RWPE2 (cell line): ENCODE measurements at regions not wholly inside any gene's neighbourhood (a gene's known extent, or its start where the extent isn't known, plus 50 kb on each side); places are given as distances from the start of the nearest gene placed in this dataset.
"Not testable (repeated sequence)": the region's sequence is repeated elsewhere in the genome, so short reads cannot be mapped to it uniquely, and the experiment has no call there.

Experiments
- ATAC-seq: fragments of 200-7000 bp; cut with Tn5 transposase; 3 replicates; pipeline ENCODE4 v1.9.1; 2021; ENCODE audit warnings: low read depth
- DNase-seq: peaks from one replicate; pipeline ENCODE4 v3.0.0-alpha.2; 2020; ENCODE audit warnings: low spot score
- H3K27ac ChIP-seq: fragments of 450-650 bp; 2 replicates; pipeline ENCODE4 v1.5.1; 2017; ENCODE audit warnings: mild to moderate bottlenecking; ENCODE audit not compliant: poor library complexity, severe bottlenecking
- H3K27me3 ChIP-seq: fragments of 250-450 bp; sonication (Bioruptor Pico); 2 replicates; pipeline ENCODE4 v1.5.1; 2021; ENCODE audit warnings: mild to moderate bottlenecking, moderate library complexity; ENCODE audit not compliant: insufficient read depth, poor library complexity, severe bottlenecking
- H3K36me3 ChIP-seq: fragments of 250-450 bp; sonication (Bioruptor Pico); 2 replicates; pipeline ENCODE4 v1.5.1; 2020; ENCODE audit warnings: low read depth, mild to moderate bottlenecking, moderate library complexity
- H3K4me1 ChIP-seq: fragments of 250-450 bp; sonication (Bioruptor Pico); 2 replicates; pipeline ENCODE4 v1.5.1; 2021; ENCODE audit warnings: mild to moderate bottlenecking, moderate library complexity; ENCODE audit not compliant: insufficient read depth, poor library complexity, severe bottlenecking
- H3K4me3 ChIP-seq: fragments of 250-450 bp; sonication (Bioruptor Pico); 2 replicates; pipeline ENCODE4 v1.5.1; 2021; ENCODE audit warnings: mild to moderate bottlenecking, moderate library complexity; ENCODE audit not compliant: severe bottlenecking
- H3K9me3 ChIP-seq: fragments of 250-450 bp; sonication (Bioruptor Pico); 2 replicates; pipeline ENCODE4 v1.5.1; 2021; ENCODE audit warnings: mild to moderate bottlenecking, moderate library complexity; ENCODE audit not compliant: severe bottlenecking
- CTCF ChIP-seq: fragments of 450-650 bp; IDR thresholded peaks from one replicate; pipeline ENCODE4 v1.5.1; 2017; ENCODE audit warnings: mild to moderate bottlenecking, moderate library complexity; ENCODE audit not compliant: poor library complexity, severe bottlenecking

GRCh38 chr1:61543498-61543897 lies 181.4 kb downstream of the TM2D1 start:
- H3K27ac ChIP-seq, H3K4me3 ChIP-seq, H3K36me3 ChIP-seq, DNase-seq, H3K4me1 ChIP-seq, H3K27me3 ChIP-seq, H3K9me3 ChIP-seq, ATAC-seq: not testable (repeated sequence)

GRCh38 chr1:61539720-61540462 lies 185.1 kb downstream of the TM2D1 start:
- DNase-seq: no peak
- Histone ChIP-seq H3K27ac (no peak overlapping the region), H3K27me3 (no peaks in the 10 kb centered on the region), H3K36me3 (no peaks in the 10 kb centered on the region), H3K4me1 (no peaks in the 10 kb centered on the region), H3K4me3 (no peak overlapping the region), H3K9me3 (no peaks in the 10 kb centered on the region)
- no peak for ATAC-seq
- no peak for TF ChIP-seq CTCF

GRCh38 chr1:61538228-61538627 lies 186.7 kb downstream of the TM2D1 start:
- Histone ChIP-seq H3K4me1 (no peaks in the 10 kb centered on the region), H3K36me3 (no peaks in the 10 kb centered on the region), H3K4me3 (no peak overlapping the region), H3K27me3 (no peaks in the 10 kb centered on the region), H3K27ac (no peak overlapping the region), H3K9me3 (no peaks in the 10 kb centered on the region)
- no peak for TF ChIP-seq CTCF
- DNase-seq (no peak), ATAC-seq (no peak)

GRCh38 chr1:61536174-61537108 lies 188.5 kb downstream of the TM2D1 start:
- TF ChIP-seq CTCF: no peak
- H3K4me3 ChIP-seq: no peak overlapping the region
- H3K36me3 ChIP-seq: no peaks in the 10 kb centered on the region
- DNase-seq (no peak), ATAC-seq (no peak)
- no peaks in the 10 kb centered on the region for H3K27me3 ChIP-seq
- no peak overlapping the region for H3K27ac ChIP-seq
- no peaks in the 10 kb centered on the region for H3K9me3 ChIP-seq
- no peaks in the 10 kb centered on the region for H3K4me1 ChIP-seq

GRCh38 chr1:61534847-61535246 lies 190.1 kb downstream of the TM2D1 start:
- no peak for DNase-seq
- H3K4me1 ChIP-seq: no peaks in the 10 kb centered on the region
- H3K27me3 ChIP-seq: no peaks in the 10 kb centered on the region
- no peaks in the 10 kb centered on the region for H3K9me3 ChIP-seq
- no peak for ATAC-seq
- no peak overlapping the region for H3K4me3 ChIP-seq
- no peak overlapping the region for H3K27ac ChIP-seq
- no peaks in the 10 kb centered on the region for H3K36me3 ChIP-seq
- TF ChIP-seq CTCF: no peak
